AG09309 (cell line): ENCODE measurements at regions not wholly inside any gene's neighbourhood (a gene's known extent, or its start where the extent isn't known, plus 50 kb on each side); places are given as distances from the start of the nearest gene placed in this dataset.

Source experiments
- DNase-seq: peaks from one replicate; pipeline ENCODE4 v3.0.0-alpha.2; 2010; ENCODE audit warnings: low read depth
- H3K4me3 ChIP-seq: 2 replicates; pipeline ENCODE4 v1.5.1; 2011; ENCODE audit warnings: mild to moderate bottlenecking, low read depth, low read length, moderate library complexity; ENCODE audit not compliant: control insufficient read depth
- TF ChIP-seq, protein P1 (sequence below): IDR thresholded peaks from 2 replicates; pipeline ENCODE4 v1.5.1; 2011; ENCODE audit warnings: mild to moderate bottlenecking, low read depth, low read length, inconsistent platforms; ENCODE audit not compliant: insufficient read depth, control insufficient read depth; ENCODE audit errors: missing control alignments

DNA sequence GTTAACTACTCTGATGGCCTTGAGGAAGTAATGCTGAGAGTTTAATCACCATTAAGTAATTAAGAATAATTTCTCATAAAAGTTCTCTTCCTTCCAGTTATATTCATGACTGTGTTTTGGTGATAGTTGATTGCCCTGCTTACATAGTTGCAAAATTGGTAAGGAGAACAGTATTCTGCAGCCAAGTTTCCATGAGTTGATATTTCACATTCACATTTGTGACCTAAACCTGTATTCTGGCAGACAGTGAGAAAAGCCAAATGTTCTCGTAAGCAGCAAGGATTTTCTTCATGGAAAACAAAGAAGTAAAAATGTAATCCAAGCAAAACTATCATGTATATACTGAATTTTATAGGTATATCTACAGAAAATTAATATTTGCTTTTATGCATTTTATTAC is 187.8 kb upstream of the NUDT6 start:
- TF ChIP-seq, protein P1, sequence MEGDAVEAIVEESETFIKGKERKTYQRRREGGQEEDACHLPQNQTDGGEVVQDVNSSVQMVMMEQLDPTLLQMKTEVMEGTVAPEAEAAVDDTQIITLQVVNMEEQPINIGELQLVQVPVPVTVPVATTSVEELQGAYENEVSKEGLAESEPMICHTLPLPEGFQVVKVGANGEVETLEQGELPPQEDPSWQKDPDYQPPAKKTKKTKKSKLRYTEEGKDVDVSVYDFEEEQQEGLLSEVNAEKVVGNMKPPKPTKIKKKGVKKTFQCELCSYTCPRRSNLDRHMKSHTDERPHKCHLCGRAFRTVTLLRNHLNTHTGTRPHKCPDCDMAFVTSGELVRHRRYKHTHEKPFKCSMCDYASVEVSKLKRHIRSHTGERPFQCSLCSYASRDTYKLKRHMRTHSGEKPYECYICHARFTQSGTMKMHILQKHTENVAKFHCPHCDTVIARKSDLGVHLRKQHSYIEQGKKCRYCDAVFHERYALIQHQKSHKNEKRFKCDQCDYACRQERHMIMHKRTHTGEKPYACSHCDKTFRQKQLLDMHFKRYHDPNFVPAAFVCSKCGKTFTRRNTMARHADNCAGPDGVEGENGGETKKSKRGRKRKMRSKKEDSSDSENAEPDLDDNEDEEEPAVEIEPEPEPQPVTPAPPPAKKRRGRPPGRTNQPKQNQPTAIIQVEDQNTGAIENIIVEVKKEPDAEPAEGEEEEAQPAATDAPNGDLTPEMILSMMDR: no peak
- DNase-seq: no peak
- no peak overlapping the region for H3K4me3 ChIP-seq

DNA sequence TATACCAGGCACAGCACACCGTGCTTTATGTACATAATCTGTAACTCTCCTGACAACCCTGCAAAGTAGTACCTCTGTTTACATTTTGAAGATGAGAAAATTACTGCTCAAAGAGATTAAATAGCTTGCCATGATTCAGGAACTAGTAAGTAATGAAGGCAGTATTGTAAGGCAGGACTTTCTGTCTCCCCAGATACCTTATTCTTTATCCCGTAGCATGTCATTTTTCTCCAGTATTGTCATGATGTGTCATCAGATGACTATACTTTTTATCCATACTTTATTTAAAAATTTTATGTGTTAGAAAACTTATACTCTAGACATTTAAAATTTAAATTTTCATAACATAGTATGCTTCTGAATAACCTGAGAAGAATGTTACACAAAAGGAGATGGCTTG is 188.3 kb upstream of the NUDT6 start:
- TF ChIP-seq, protein P1: no peak
- H3K4me3 ChIP-seq: no peak overlapping the region
- DNase-seq: no peak

DNA sequence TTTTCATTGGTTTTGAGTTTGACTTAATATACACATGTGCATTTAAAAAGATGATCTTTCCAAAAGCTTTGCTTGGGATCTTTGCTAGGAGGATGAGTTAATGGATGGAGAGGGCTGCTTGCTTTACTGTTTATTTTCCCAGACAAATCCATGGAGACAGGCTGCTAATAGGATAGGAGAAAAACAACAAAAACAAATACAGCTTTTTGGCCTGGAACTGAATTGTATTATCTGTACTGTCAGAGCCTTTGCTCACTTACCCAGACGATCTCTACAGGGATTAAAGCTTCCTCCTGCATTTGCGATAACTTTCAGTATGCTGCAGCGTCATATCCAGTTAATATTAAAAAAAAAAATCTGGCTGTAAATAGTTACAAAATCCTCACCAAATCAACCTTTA is 190.8 kb upstream of the NUDT6 start:
- TF ChIP-seq, protein P1: no peak
- H3K4me3 ChIP-seq: no peak overlapping the region
- no peak for DNase-seq

DNA sequence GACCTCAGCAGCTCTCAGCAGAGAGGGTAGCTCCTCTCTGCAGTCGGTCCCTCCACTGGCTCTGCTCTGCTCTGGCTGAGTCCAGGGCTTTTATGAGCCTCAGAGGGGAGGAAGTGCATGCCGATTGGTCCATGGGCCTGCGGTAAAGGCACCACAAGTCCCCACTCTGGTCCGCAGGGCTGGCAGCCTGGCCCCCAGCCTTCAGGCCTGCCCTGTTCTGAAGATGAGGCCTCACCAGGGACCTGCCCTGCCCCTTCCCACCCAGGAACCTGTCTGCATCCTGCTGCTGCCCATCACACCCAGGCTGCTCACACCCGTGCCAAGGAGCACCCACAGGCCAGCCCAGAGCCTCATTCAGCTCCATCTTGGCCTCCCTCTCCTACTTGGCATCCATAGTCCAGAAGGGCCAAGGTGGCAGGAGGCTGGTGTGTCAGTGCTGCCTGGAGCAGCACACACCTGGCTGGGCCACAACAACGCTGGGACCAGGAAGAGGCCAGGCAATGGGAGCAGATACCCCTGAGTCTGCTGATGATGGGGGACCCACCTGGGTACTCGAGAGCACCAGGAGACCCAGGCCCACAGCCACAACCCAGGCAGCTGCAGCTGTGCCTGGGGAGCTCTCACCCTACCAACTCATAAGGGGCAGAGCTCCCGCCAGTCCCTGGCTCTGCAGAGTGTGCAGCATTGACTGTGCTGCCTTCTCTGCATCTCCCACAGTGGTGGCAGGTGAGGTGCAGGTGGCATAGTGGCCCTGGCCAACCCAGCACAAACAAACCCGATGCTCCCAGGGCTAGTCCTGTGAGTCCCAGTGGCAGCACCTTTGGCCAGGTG is 191.9 kb upstream of the NUDT6 start:
- DNase-seq: no peak
- TF ChIP-seq, protein P1: no peak
- H3K4me3 ChIP-seq: no peak overlapping the region

DNA sequence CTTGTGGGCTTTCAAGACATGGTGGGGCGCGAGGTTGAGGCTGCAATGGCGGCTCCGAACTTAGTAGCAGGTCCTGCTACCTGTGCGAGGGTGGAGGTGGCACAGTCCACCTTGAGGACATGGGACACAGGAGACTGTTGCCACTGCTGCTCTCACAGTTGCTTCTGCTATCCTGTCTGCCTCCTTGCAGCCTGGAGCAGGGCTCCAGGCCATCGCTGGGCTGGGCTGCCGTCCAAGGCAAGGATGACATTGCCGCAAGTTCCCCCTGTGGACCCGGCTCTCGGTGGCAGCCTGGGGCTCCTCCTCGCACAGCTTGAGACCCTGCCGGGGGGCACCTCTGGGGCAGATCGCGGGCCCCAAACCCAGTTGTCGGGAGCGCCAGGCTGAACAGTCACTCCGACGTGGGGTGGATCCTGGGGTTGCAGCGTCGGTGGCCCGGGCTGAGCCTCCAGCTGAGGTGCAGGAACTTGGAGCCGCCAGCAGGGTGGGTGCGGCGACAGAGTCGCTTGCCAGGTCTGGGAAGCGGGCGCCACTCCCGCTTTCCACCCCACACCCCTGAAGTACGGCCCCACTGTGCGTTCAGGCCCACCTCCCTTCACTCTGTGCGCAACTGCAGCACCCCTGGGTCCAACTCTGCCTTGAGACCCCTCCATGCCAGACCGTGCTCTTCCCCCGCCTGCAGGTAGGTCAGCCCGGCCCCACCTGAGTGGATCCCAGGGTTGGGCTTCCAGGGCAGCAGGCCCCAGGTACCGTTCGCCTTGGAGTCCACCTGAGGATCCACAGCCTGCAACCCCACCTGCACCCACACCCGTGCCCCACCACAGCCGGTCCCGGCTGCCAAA is 192.7 kb upstream of the NUDT6 start:
- no peak overlapping the region for H3K4me3 ChIP-seq
- no peak for DNase-seq
- TF ChIP-seq, protein P1: no peak

DNA sequence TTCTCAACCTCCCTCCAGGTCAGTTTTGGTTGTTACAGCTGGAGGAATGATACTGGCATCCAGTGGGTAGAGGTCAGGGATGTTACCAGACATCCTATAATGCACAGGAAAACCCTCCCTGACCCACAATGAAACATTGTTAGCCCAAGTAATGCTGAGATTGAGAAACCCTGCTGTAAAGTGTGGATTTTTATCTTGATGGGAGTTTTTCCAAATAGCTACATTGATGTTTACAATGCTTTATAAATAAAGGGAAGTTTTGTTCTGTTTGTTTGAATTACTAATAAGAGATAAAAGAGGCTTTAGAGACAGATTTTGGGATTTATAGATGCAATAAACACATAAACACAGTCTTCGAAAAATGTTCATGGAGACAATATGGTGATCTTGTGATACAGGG is 194.0 kb upstream of the NUDT6 start:
- TF ChIP-seq, protein P1: no peak
- DNase-seq: no peak

More for the DNA sequence above, 194.0 kb upstream of the NUDT6 start:
- H3K4me3 ChIP-seq: no peak overlapping the region
